B cell (primary cell): ENCODE measurements at regions not wholly inside any gene's neighbourhood (a gene's known extent, or its start where the extent isn't known, plus 50 kb on each side); places are given as distances from the start of the nearest gene placed in this dataset.

ENCODE experiments used
- CTCF ChIP-seq: fragments of 200-600 bp; IDR thresholded peaks from one replicate; pipeline ENCODE4 v1.8.0; 2022; ENCODE audit warnings: antibody characterized with exemption, mild to moderate bottlenecking
- EZH2 ChIP-seq: IDR thresholded peaks from 2 replicates; pipeline ENCODE4 v1.6.1; 2012; ENCODE audit warnings: borderline replicate concordance, low read depth, mild to moderate bottlenecking, moderate library complexity, low read length; ENCODE audit not compliant: insufficient read depth, poor library complexity, severe bottlenecking

- no peak for TF ChIP-seq CTCF
- TF ChIP-seq EZH2, result no peak
Measured at GRCh38 chr1:98458511-98459485, 202.7 kb upstream of the SNX7 start.
